HEK293 (cell line): ENCODE measurements at regions not wholly inside any gene's neighbourhood (a gene's known extent, or its start where the extent isn't known, plus 50 kb on each side); places are given as distances from the start of the nearest gene placed in this dataset.
A peak's percentile ranks its signal among the peaks of the same experiment; 100 is the strongest.

Experiments
- CTCF ChIA-PET: fragments of 350-600 bp; formaldehyde crosslinking; extraction: SDS; loops from one replicate; lab custom pipeline; 2021; ENCODE audit warnings: antibody characterized with exemption; lab: Yijun Ruan, JAX
- POLR2A ChIA-PET: fragments of 300-600 bp; formaldehyde crosslinking; extraction: SDS; loops from one replicate; lab custom pipeline; 2020; ENCODE audit warnings: antibody characterized with exemption, inconsistent platforms; lab: Yijun Ruan, JAX
- H3K27ac ChIP-seq: fragments of 200-500 bp; sonication (Bioruptor generic); 2 replicates; pipeline ENCODE4 v1.5.1; 2014; ENCODE audit warnings: low read depth, low read length, control low read depth, inconsistent platforms; ENCODE audit errors: extremely low read depth
- H3K36me3 ChIP-seq, 2 experiments: fragments of 200-500 bp in 1 of 2; sonication (Bioruptor generic) in 1 of 2; 1 replicate in 1 of 2; 2 replicates in 1 of 2; pipeline ENCODE4 v1.5.1; 2014 to 2017; ENCODE audit warnings: inconsistent platforms in 2 of 2, low read length in 2 of 2; ENCODE audit not compliant: control insufficient read depth in 2 of 2, insufficient read depth in 1 of 2
- H3K4me1 ChIP-seq: fragments of 200-500 bp; sonication (Bioruptor generic); 2 replicates; pipeline ENCODE4 v1.5.1; 2014; ENCODE audit warnings: mild to moderate bottlenecking, low read length, inconsistent platforms; ENCODE audit not compliant: control insufficient read depth, insufficient read depth
- H3K4me3 ChIP-seq: 2 replicates; pipeline ENCODE4 v1.5.1; 2011; ENCODE audit warnings: low read depth, mild to moderate bottlenecking, control low read depth, low read length, moderate library complexity
- H3K9me3 ChIP-seq: fragments of 200-500 bp; sonication (Bioruptor generic); 2 replicates; pipeline ENCODE4 v1.5.1; 2014; ENCODE audit warnings: low read depth, low read length, inconsistent platforms; ENCODE audit not compliant: control insufficient read depth, insufficient read depth
- OSR2 ChIP-seq: fragments of 450-650 bp; formaldehyde crosslinking; IDR thresholded peaks from 2 replicates; pipeline ENCODE4 v1.5.1; 2016; ENCODE audit warnings: missing biosample characterization, missing genetic modification characterization
- RBAK ChIP-seq: fragments of 450-650 bp; formaldehyde crosslinking; IDR thresholded peaks from 2 replicates; pipeline ENCODE4 v1.5.1; 2016; ENCODE audit warnings: missing biosample characterization, missing genetic modification characterization
- ZEB2 ChIP-seq: fragments of 450-650 bp; formaldehyde crosslinking; IDR thresholded peaks from 2 replicates; pipeline ENCODE4 v1.5.1; 2016; ENCODE audit warnings: missing biosample characterization, missing genetic modification characterization
- ZNF214 ChIP-seq: fragments of 450-650 bp; formaldehyde crosslinking; IDR thresholded peaks from 2 replicates; pipeline ENCODE4 v1.5.1; 2017; ENCODE audit warnings: missing biosample characterization, mild to moderate bottlenecking, missing genetic modification characterization, borderline replicate concordance
- ZNF221 ChIP-seq: fragments of 450-650 bp; formaldehyde crosslinking; IDR thresholded peaks from 2 replicates; pipeline ENCODE4 v1.5.1; 2017; ENCODE audit warnings: missing biosample characterization, missing genetic modification characterization, borderline replicate concordance
- ZNF266 ChIP-seq: fragments of 450-650 bp; formaldehyde crosslinking; IDR thresholded peaks from 2 replicates; pipeline ENCODE4 v1.5.1; 2016; ENCODE audit warnings: missing biosample characterization, missing genetic modification characterization, low read depth
- ZNF600 ChIP-seq: fragments of 450-650 bp; formaldehyde crosslinking; IDR thresholded peaks from 2 replicates; pipeline ENCODE4 v1.5.1; 2016; ENCODE audit warnings: missing biosample characterization, missing genetic modification characterization
- ZNF658 ChIP-seq: fragments of 450-650 bp; formaldehyde crosslinking; IDR thresholded peaks from 2 replicates; pipeline ENCODE4; 2016; ENCODE audit warnings: missing biosample characterization, missing genetic modification characterization
- TF ChIP-seq, protein P1 (sequence below): fragments of 450-650 bp; formaldehyde crosslinking; IDR thresholded peaks from 2 replicates; pipeline ENCODE4 v1.5.1; 2016; ENCODE audit warnings: missing biosample characterization, missing genetic modification characterization
- TF ChIP-seq, protein P2 (sequence below): fragments of 450-650 bp; formaldehyde crosslinking; conservative IDR thresholded peaks from 2 replicates; pipeline ENCODE4 v1.5.1; 2016; ENCODE audit warnings: low read depth, missing biosample characterization, missing genetic modification characterization

DNA sequence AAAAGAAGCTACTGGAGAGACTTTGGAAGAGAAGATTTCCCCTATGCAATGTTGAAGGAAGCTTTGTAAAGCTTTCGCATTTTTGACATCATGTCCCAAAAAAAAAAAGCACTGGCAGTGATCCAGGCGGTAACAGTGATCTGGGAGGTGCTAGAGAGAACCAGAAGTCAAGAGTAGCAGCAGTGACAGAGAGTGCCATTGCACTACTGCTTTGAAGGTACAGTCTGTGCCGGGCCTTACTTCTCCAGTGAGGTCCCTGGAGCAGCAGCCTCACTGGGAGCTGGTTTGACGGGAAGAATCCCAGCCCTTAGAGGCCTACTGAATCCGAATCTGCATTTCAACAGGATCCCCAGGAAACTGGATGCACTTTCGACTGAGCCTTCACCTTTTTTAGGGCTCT, 50.9 kb upstream of the ATL2 start:
- POLR2A ChIA-PET, result no interaction called here

DNA sequence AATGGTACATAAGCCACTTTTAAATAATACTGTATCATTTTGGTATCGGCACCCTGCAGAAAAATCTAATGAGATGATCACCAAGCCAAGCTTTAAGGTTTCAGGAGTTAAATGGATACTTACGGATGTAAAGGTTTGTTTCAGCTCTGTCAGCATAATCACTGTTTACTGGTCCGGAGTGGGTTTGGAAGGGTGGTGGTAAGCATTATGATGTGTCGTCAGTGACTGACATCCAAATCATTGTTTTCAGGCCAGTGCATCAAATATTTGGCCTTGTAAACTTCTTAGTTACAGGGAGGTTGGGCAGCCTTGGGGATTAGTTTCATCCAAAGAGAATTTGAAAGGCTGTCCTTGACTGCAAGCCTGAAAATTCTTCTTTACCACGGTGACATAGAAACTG, 50.0 kb upstream of the ATL2 start:
- no peak overlapping the region for H3K27ac ChIP-seq
- CTCF ChIA-PET, result no interaction called here
- POLR2A ChIA-PET, result no interaction called here

More for the DNA sequence above, 50.9 kb upstream of the ATL2 start:
- CTCF ChIA-PET, result no interaction called here
- Histone ChIP-seq H3K27ac (no peak overlapping the region; the same call in 1 of the 2 replicates), H3K4me3 (no peak overlapping the region), H3K9me3 (no peaks in the 10 kb centered on the region), H3K4me1 (peaks cover 22% of the 10 kb centered on the region), H3K36me3 (no peaks in the 10 kb centered on the region)
- TF ChIP-seq RBAK, result no peak
- no peak for TF ChIP-seq ZEB2 (tag by site-specific recombination)
- TF ChIP-seq ZNF266 (tag by site-specific recombination), result no peak
- peak; percentile 59 for TF ChIP-seq OSR2 (tag by site-specific recombination)

More for the DNA sequence above, 50.0 kb upstream of the ATL2 start:
- Histone ChIP-seq H3K36me3 (no peaks in the 10 kb centered on the region), H3K4me3 (no peak overlapping the region), H3K4me1 (peaks cover 14% of the 10 kb centered on the region; the same call in 1 of the 2 replicates), H3K9me3 (no peaks in the 10 kb centered on the region)
- no peak for TF ChIP-seq ZNF658 (tag by site-specific recombination)
- TF ChIP-seq ZNF214 (tag by site-specific recombination), result no peak
- TF ChIP-seq, protein P1, sequence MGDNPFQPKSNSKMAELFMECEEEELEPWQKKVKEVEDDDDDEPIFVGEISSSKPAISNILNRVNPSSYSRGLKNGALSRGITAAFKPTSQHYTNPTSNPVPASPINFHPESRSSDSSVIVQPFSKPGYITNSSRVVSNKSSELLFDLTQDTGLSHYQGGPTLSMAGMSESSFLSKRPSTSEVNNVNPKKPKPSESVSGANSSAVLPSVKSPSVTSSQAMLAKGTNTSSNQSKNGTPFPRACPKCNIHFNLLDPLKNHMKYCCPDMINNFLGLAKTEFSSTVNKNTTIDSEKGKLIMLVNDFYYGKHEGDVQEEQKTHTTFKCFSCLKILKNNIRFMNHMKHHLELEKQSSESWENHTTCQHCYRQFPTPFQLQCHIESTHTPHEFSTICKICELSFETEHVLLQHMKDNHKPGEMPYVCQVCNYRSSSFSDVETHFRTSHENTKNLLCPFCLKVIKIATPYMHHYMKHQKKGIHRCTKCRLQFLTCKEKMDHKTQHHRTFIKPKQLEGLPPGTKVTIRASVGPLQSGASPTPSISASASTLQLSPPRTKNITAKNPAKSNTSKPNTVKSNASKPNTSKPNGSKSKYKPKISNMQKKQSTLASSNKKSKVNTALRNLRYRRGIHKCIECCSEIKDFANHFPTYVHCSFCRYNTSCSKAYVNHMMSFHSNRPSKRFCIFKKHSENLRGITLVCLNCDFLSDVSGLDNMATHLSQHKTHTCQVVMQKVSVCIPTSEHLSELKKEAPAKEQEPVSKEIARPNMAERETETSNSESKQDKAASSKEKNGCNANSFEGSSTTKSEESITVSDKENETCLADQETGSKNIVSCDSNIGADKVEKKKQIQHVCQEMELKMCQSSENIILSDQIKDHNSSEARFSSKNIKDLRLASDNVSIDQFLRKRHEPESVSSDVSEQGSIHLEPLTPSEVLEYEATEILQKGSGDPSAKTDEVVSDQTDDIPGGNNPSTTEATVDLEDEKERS (tag by site-specific recombination), result no peak
- no peak for TF ChIP-seq ZNF221 (tag by site-specific recombination)
- 0 out of 2 replicates have a peak, but pooled peaks have one; percentile 22 for TF ChIP-seq ZNF600 (tag by site-specific recombination)
- TF ChIP-seq, protein P2, sequence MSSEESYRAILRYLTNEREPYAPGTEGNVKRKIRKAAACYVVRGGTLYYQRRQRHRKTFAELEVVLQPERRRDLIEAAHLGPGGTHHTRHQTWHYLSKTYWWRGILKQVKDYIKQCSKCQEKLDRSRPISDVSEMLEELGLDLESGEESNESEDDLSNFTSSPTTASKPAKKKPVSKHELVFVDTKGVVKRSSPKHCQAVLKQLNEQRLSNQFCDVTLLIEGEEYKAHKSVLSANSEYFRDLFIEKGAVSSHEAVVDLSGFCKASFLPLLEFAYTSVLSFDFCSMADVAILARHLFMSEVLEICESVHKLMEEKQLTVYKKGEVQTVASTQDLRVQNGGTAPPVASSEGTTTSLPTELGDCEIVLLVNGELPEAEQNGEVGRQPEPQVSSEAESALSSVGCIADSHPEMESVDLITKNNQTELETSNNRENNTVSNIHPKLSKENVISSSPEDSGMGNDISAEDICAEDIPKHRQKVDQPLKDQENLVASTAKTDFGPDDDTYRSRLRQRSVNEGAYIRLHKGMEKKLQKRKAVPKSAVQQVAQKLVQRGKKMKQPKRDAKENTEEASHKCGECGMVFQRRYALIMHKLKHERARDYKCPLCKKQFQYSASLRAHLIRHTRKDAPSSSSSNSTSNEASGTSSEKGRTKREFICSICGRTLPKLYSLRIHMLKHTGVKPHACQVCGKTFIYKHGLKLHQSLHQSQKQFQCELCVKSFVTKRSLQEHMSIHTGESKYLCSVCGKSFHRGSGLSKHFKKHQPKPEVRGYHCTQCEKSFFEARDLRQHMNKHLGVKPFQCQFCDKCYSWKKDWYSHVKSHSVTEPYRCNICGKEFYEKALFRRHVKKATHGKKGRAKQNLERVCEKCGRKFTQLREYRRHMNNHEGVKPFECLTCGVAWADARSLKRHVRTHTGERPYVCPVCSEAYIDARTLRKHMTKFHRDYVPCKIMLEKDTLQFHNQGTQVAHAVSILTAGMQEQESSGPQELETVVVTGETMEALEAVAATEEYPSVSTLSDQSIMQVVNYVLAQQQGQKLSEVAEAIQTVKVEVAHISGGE, result no peak
